Vagina (tissue), 2 donors: ENCODE measurements at regions not wholly inside any gene's neighbourhood (a gene's known extent, or its start where the extent isn't known, plus 50 kb on each side); places are given as distances from the start of the nearest gene placed in this dataset.

Source experiments
- DNase-seq, 2 donors: peaks; one replicate each; pipeline ENCODE4 v3.0.0-alpha.2; 2017; ENCODE audit errors: extremely low spot score in 2 of 2
- H3K27ac ChIP-seq: fragments of 200-600 bp; sonication (generic); one replicate; pipeline ENCODE4 v1.5.1; 2019
- H3K27me3 ChIP-seq: fragments of 200-600 bp; sonication (generic); one replicate; pipeline ENCODE4 v1.5.1; 2019
- H3K36me3 ChIP-seq, 2 donors: fragments of 200-600 bp; sonication (generic); one replicate each; pipeline ENCODE4 v1.5.1; 2017 to 2019
- H3K4me1 ChIP-seq: fragments of 200-600 bp; sonication (generic); one replicate; pipeline ENCODE4 v1.5.1; 2019
- H3K4me3 ChIP-seq, 2 donors: fragments of 200-600 bp; sonication (generic); 1 replicate in 1 of 2; 2 replicates in 1 of 2; pipeline ENCODE4 v1.5.1; 2016 to 2019
- H3K9me3 ChIP-seq: fragments of 200-600 bp; sonication (generic); one replicate; pipeline ENCODE4 v1.5.1; 2019
- CTCF ChIP-seq, 3 experiments: fragments of 450-650 bp in 2 of 3; fragments of 200-600 bp in 1 of 3; sonication (generic) in 1 of 3; IDR thresholded peaks; one replicate each; pipeline ENCODE4 v1.5.1; 2017 to 2019; ENCODE audit warnings: antibody characterized with exemption in 3 of 3, mild to moderate bottlenecking in 2 of 3, moderate library complexity in 2 of 3
- POLR2A ChIP-seq, 2 donors: fragments of 450-650 bp; IDR thresholded peaks; one replicate each; pipeline ENCODE4 v1.6.1; 2017; ENCODE audit warnings: antibody characterized with exemption in 2 of 2, mild to moderate bottlenecking in 2 of 2, moderate library complexity in 2 of 2
- POLR2AphosphoS5 ChIP-seq, 2 donors: sonication (generic); formaldehyde crosslinking; IDR thresholded peaks; one replicate each; pipeline ENCODE4 v1.9.0; 2017; ENCODE audit warnings: antibody characterized with exemption in 2 of 2, mild to moderate bottlenecking in 2 of 2, low read depth in 1 of 2; ENCODE audit not compliant: insufficient read depth in 1 of 2
- intact Hi-C: fragments of 100-400 bp; cut with DNase I; formaldehyde crosslinking; loops from one replicate; pipeline ENCODE4 v1.15.1; 2023

- intact Hi-C loops = no loop called here
- no peaks in the 10 kb centered on the region for H3K36me3 ChIP-seq
Observed at GRCh38 chr4:12071316-12071715, 642.6 kb upstream of the HS3ST1 start.

GRCh38 chr4:12053966-12054365, 625.3 kb upstream of the HS3ST1 start:
- DNase-seq = no peak
- H3K9me3 ChIP-seq = no peaks in the 10 kb centered on the region
- no peak overlapping the region for H3K27ac ChIP-seq
- H3K27me3 ChIP-seq = no peaks in the 10 kb centered on the region
- no peaks in the 10 kb centered on the region for H3K36me3 ChIP-seq
- intact Hi-C loops = no loop called here
- no peaks in the 10 kb centered on the region for H3K4me1 ChIP-seq
- TF ChIP-seq CTCF (IDR thresholded peaks at IDR 0.05) (no peak), POLR2AphosphoS5 (IDR thresholded peaks at IDR 0.05; ENCODE audit: insufficient read depth in 1 of 2, low read depth in 1 of 2) (no peak), POLR2A (IDR thresholded peaks at IDR 0.05) (no peak)
- H3K4me3 ChIP-seq = no peak overlapping the region

More at GRCh38 chr4:12071316-12071715, 642.6 kb upstream of the HS3ST1 start:
- TF ChIP-seq POLR2AphosphoS5 (IDR thresholded peaks at IDR 0.05; ENCODE audit: insufficient read depth in 1 of 2, low read depth in 1 of 2) (no peak), CTCF (IDR thresholded peaks at IDR 0.05) (no peak), POLR2A (IDR thresholded peaks at IDR 0.05) (no peak)
- Histone ChIP-seq H3K4me1 (no peaks in the 10 kb centered on the region), H3K27ac (no peak overlapping the region), H3K27me3 (no peaks in the 10 kb centered on the region), H3K4me3 (no peak overlapping the region), H3K9me3 (no peaks in the 10 kb centered on the region)
- DNase-seq = no peak

- no peak for DNase-seq
- H3K36me3 ChIP-seq = no peaks in the 10 kb centered on the region
- H3K9me3 ChIP-seq = no peaks in the 10 kb centered on the region
- no peak overlapping the region for H3K4me3 ChIP-seq
- intact Hi-C loops = no loop called here
- H3K27me3 ChIP-seq = no peaks in the 10 kb centered on the region
- TF ChIP-seq POLR2AphosphoS5 (IDR thresholded peaks at IDR 0.05; ENCODE audit: insufficient read depth in 1 of 2, low read depth in 1 of 2) = no peak
- no peak for TF ChIP-seq POLR2A (IDR thresholded peaks at IDR 0.05)
- TF ChIP-seq CTCF (IDR thresholded peaks at IDR 0.05) = no peak
- H3K27ac ChIP-seq = no peak overlapping the region
- no peaks in the 10 kb centered on the region for H3K4me1 ChIP-seq
Observed at GRCh38 chr4:12053556-12053955, 624.9 kb upstream of the HS3ST1 start.

- Histone ChIP-seq H3K9me3 (no peaks in the 10 kb centered on the region), H3K27ac (no peak overlapping the region), H3K4me3 (no peak overlapping the region), H3K27me3 (no peaks in the 10 kb centered on the region), H3K4me1 (no peaks in the 10 kb centered on the region), H3K36me3 (no peaks in the 10 kb centered on the region)
- no peak for TF ChIP-seq POLR2A (IDR thresholded peaks at IDR 0.05)
- no peak for DNase-seq
- intact Hi-C loops = no loop called here
Observed at GRCh38 chr4:12050357-12050756, 621.7 kb upstream of the HS3ST1 start.

GRCh38 chr4:12042818-12043217, 614.1 kb upstream of the HS3ST1 start:
- Histone ChIP-seq H3K9me3 (no peaks in the 10 kb centered on the region), H3K4me1 (no peaks in the 10 kb centered on the region), H3K27me3 (no peaks in the 10 kb centered on the region)

More at GRCh38 chr4:12042818-12043217, 614.1 kb upstream of the HS3ST1 start:
- intact Hi-C loops = no loop called here
- H3K36me3 ChIP-seq = no peaks in the 10 kb centered on the region
- no peak for TF ChIP-seq CTCF (IDR thresholded peaks at IDR 0.05)
- TF ChIP-seq POLR2AphosphoS5 (IDR thresholded peaks at IDR 0.05; ENCODE audit: insufficient read depth in 1 of 2, low read depth in 1 of 2) = no peak
- TF ChIP-seq POLR2A (IDR thresholded peaks at IDR 0.05) = no peak
- no peak for DNase-seq
- no peak overlapping the region for H3K4me3 ChIP-seq
- no peak overlapping the region for H3K27ac ChIP-seq
